H1 (cell line): ENCODE measurements at regions not wholly inside any gene's neighbourhood (a gene's known extent, or its start where the extent isn't known, plus 50 kb on each side); places are given as distances from the start of the nearest gene placed in this dataset.
"Not testable (repeated sequence)": the region's sequence is repeated elsewhere in the genome, so short reads cannot be mapped to it uniquely, and the experiment has no call there.

Experiments
- CEBPB ChIP-seq: IDR thresholded peaks from 2 replicates; pipeline ENCODE4 v1.6.1; 2012; ENCODE audit warnings: low read depth, low read length
- EGR1 ChIP-seq: IDR thresholded peaks from 2 replicates; pipeline ENCODE4 v1.6.1; 2011; ENCODE audit warnings: low read depth, low read length, borderline replicate concordance
- EZH2 ChIP-seq: fragments of 200-600 bp; sonication (generic); IDR thresholded peaks from 2 replicates; pipeline ENCODE4 v1.7.1; 2012; ENCODE audit warnings: low read depth, mild to moderate bottlenecking, moderate library complexity, low read length, inconsistent platforms; ENCODE audit not compliant: severe bottlenecking
- KDM5A ChIP-seq: fragments of 200-600 bp; IDR thresholded peaks from 2 replicates; pipeline ENCODE4 v1.7.1; 2012; ENCODE audit warnings: mild to moderate bottlenecking, low read length, inconsistent platforms, mixed read lengths
- POLR2A ChIP-seq, 2 experiments: IDR thresholded peaks; 1 replicate in 1 of 2; 2 replicates in 1 of 2; pipeline ENCODE4 v1.6.1; 2011; ENCODE audit warnings: low read depth in 2 of 2, low read length in 2 of 2, mild to moderate bottlenecking in 2 of 2; ENCODE audit errors: control extremely low read depth in 1 of 2
- RAD21 ChIP-seq, 2 experiments: IDR thresholded peaks in 1 of 2; conservative IDR thresholded peaks in 1 of 2; 2 replicates each; pipeline ENCODE4 v1.6.1; 2011; ENCODE audit warnings: low read depth in 2 of 2, low read length in 2 of 2, improper control_type of control experiment in 1 of 2, inconsistent platforms in 1 of 2, mild to moderate bottlenecking in 1 of 2, moderate library complexity in 1 of 2
- SP2 ChIP-seq: IDR thresholded peaks from 2 replicates; pipeline ENCODE4 v1.6.1; 2012; ENCODE audit warnings: mild to moderate bottlenecking, low read length, inconsistent platforms
- TAF1 ChIP-seq: IDR thresholded peaks from 2 replicates; pipeline ENCODE4 v1.6.1; 2011; ENCODE audit warnings: mild to moderate bottlenecking, low read depth, low read length
- TF ChIP-seq, protein P1 (sequence below), 3 experiments: IDR thresholded peaks; 1 replicate in 2 of 3; 2 replicates in 1 of 3; pipeline versions ENCODE4 v1.5.1 to v1.6.1; 2011; ENCODE audit warnings: low read length in 3 of 3, mild to moderate bottlenecking in 3 of 3, inconsistent platforms in 2 of 3, low read depth in 1 of 3, moderate library complexity in 1 of 3; ENCODE audit not compliant: insufficient read depth in 1 of 3; ENCODE audit errors: control extremely low read depth in 1 of 3
- TF ChIP-seq, protein P2 (sequence below): IDR thresholded peaks from 2 replicates; pipeline ENCODE4 v1.6.1; 2012; ENCODE audit warnings: inconsistent platforms

DNA sequence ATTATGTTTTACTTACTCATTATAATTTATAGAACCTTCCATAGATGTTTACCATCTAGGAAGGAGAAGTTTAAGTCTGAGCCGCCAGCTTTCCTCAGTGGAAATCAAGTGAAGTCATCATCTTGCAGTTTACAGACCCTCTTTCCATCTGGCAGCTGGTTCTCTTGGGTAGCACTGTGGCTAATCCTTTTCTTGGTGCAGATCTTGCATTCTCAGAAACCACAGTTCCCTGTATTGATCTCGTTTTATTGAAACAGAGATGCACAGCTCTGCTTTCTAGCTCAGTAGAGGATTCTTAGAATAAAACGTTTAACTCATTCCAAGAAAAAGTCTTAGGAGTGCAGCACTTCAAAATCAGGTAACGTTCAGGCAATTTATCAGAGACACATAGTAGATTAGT lies 1154.7 kb downstream of the FOXD4L5 start:
- TF ChIP-seq EGR1; EZH2; TAF1; CEBPB; KDM5A; POLR2A (IDR thresholded peaks at IDR 0.05; ENCODE audit: control extremely low read depth in 1 of 2, low read depth in 2 of 2, low read length in 2 of 2); RAD21 (IDR thresholded peaks at IDR 0.05 in 1 of 2, conservative IDR thresholded peaks at IDR 0.05 in 1 of 2; ENCODE audit: low read depth in 2 of 2, low read length in 2 of 2); SP2: not testable (repeated sequence)
- TF ChIP-seq, protein P1, sequence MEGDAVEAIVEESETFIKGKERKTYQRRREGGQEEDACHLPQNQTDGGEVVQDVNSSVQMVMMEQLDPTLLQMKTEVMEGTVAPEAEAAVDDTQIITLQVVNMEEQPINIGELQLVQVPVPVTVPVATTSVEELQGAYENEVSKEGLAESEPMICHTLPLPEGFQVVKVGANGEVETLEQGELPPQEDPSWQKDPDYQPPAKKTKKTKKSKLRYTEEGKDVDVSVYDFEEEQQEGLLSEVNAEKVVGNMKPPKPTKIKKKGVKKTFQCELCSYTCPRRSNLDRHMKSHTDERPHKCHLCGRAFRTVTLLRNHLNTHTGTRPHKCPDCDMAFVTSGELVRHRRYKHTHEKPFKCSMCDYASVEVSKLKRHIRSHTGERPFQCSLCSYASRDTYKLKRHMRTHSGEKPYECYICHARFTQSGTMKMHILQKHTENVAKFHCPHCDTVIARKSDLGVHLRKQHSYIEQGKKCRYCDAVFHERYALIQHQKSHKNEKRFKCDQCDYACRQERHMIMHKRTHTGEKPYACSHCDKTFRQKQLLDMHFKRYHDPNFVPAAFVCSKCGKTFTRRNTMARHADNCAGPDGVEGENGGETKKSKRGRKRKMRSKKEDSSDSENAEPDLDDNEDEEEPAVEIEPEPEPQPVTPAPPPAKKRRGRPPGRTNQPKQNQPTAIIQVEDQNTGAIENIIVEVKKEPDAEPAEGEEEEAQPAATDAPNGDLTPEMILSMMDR (IDR thresholded peaks at IDR 0.05; ENCODE audit: control extremely low read depth in 1 of 3, insufficient read depth in 1 of 3, low read depth in 1 of 3, low read length in 3 of 3) = not testable (repeated sequence)
- TF ChIP-seq, protein P2, sequence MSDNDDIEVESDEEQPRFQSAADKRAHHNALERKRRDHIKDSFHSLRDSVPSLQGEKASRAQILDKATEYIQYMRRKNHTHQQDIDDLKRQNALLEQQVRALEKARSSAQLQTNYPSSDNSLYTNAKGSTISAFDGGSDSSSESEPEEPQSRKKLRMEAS = not testable (repeated sequence)
